GM21390 (cell line): ENCODE measurements at regions not wholly inside any gene's neighbourhood (a gene's known extent, or its start where the extent isn't known, plus 50 kb on each side); places are given as distances from the start of the nearest gene placed in this dataset.
"Not testable (repeated sequence)": the region's sequence is repeated elsewhere in the genome, so short reads cannot be mapped to it uniquely, and the experiment has no call there.

Experiments used
- ATAC-seq: cut with Tn5 transposase; IDR thresholded peaks from one replicate; pipeline ENCODE4 v1.9.1; 2021; ENCODE audit not compliant: unreplicated experiment

DNA sequence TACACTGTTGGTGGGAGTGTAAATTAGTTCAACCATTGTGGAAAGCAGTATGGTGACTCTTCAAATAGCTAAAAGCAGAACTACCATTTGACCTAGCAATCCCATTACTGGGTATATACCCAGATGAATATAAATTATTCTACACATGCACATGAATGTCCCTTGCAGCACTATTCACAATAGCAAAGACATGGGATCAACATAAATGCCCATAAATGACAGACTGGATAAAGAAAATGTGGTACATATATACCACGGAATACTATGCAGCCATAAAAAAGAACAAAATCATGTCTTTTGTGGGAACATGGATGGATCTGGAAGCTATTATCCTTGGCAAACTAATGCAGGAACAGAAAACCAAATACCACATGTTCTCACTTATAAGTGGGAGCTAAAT lies 282.8 kb upstream of the TGFBR2 start:
- ATAC-seq: not testable (repeated sequence)

DNA sequence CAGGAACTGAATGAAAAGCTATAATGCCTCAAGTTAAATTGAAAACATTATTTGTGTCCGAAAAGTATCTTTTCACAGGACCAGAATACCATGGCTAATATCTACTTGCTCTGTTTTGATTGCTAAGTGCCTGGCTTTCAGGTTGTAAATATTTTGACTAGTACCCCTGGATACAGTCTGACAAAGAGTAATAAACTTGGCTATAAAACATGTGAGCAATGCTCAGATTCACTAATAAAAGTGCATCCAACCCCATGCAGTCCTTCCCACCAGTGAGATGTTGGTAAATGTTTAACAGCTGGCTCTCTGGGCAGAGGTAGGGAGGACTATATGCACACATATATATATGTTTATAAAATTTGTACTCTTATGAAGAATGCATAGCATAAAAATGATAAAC lies 281.8 kb upstream of the TGFBR2 start:
- no peak for ATAC-seq

DNA sequence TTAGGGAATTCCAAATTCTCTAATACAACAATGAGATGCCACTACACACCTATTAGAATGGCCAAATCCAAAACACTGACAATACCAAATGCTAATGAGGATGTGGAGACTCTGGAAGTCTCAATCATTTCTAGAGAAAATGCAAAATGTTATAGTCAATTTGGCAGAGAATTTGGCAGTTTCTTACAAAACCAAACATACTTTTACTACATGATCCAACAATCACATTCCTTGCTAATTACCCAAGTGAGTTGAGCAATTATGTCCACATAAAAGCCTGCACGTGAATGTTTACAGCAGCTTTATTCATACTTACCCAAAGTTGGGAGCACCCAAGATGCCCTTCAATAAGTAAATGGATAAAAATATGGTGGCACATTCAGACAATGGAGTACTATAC lies 278.4 kb upstream of the TGFBR2 start:
- ATAC-seq: not testable (repeated sequence)

DNA sequence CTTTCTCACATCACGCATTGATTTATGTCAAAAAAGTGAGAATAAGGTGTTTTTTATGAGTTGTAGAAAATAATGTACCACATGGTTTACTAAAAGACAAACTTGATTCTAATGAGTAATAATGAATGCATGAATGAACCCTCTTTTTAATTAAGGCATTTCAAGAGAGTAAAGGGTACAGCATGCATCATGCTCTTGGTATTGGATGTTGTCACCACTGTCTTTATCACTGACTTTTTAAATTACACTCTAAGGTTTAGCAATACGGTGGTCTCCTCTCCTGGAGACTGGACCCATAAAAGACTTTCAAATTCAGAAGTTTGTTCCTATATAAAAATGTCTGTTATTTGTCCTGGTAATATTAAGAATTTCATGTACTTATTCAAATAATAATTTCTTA lies 277.5 kb upstream of the TGFBR2 start:
- not testable (repeated sequence) for ATAC-seq

DNA sequence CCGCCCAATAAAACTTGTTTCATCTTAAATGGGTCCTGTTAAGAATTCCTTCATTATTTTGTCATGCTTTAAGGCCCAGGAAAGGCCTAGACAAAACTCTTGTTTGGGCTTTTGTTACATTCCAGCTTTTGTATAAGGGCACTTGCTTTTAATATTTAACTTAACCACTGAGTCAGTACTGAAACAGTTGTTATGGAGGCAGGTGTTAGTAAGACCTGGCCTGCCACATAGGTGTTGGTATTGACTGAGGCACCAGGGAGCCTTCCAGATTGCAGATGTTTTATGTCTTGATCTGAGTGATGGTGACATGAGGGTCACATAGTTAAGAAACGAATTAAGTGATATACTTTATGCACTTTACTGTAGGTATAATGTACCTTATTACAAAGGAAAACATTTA lies 274.9 kb upstream of the TGFBR2 start:
- ATAC-seq: no peak

DNA sequence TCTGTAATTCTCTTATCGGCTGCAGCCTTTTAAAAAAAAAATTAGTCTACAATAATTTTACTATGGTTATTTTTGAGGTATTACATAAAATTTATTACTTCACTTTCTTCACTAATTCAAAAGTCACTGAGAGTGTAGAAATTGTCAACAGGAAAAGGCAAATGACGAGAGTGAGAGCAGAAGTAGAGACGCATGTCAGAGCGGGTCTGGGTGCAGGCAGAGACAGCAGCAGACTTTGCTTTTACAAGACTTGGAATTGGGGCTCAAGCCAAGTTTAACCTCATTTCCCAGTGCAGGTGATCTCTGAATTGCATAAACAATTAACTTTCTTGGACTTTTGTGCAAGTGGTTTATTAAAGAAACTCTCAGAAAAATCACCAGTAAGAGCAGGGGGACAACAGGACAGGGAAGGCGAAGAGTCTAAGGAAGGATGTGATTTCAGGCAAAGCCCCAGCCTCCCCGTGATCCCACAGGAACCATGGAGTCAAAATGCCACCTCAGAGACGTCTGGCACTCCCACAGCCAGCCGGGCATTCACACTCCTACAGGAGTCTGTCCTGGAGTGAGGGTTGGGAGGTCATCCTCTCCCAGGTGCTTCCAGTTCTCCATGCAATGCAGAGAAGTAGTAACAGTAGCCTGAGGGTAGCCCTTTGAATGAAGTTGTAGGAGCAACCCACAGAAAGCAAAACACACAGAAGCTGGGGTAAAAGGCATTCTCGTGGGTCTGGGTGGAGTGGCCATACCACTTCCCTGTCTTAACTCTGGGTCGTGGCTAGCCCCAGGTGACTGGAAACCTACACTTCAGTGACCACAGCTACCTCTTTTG lies 274.0 kb upstream of the TGFBR2 start:
- no peak for ATAC-seq

DNA sequence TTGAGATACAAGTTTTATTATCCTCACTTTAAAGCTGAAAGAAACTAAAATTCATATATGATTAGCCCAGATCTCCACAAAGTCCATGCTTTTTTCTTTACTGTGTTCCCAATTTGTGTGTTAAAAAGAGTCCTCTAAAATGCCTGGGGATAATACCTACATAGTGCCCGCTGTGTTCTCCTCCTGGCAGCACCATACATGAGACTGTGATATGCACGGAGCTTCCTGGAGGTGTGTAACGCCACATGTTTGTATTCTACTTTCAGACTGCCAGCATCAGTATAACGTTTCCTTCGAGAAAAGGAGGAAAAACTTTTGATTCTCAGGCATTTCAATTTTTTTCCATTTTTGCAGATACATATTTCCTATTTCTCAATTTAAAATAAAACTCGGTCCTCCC lies 273.3 kb upstream of the TGFBR2 start:
- ATAC-seq: no peak

DNA sequence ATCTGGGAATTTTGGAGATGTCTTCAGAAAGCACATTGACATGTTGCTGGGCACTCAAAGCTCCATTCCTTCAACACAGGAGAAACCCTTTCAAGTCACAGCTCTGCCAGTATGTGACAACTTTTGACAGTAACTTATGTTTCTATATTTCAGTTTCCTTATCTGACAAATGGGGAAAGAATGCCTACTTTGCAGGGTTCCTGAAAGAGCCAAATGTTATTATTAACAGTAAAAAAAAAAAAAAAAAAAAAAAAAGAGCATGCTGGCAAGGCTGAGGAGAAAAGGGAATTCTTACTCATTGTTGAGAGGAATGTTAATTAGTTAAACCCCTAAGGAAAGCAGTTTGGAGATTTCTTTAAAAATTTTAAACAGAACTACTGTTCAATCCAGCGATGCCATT lies 272.5 kb upstream of the TGFBR2 start:
- ATAC-seq: no peak

DNA sequence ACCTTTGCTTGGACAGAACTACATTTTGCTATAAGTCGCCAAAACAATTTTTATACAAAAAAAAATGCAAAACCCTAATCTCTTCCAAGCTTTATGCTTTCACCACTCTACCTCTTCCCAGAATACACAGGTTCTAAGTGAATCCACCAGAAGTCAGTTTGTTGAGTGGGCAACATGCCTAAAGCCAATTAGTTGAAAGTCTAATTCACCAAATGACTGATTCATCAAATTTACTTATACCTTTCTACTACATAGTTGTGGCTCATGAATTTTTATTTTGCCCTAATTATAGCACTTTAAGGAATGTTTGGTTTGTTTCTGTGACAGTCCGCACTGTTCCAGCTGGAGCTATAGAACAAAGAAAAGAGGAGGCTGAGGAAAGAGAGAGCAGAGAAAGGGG lies 265.9 kb upstream of the TGFBR2 start:
- no peak for ATAC-seq

DNA sequence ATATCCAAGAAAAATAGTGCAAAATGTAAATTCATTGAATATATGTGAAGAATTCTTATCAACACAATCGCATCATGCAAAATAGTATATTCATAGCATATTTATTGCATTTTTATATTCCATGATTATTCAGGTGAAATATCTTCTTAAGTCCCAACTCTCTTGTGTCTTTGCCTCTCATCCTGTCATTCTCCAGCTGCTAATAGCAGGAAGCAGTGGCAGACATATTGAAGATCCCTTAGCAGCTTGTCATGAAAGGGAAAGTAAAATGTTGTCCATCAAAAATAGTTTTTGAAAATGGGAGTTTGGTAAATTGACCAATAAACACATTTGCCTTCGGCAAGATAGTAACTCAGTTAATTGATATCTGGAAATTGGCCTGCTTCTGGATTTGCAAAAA lies 265.3 kb upstream of the TGFBR2 start:
- no peak for ATAC-seq

DNA sequence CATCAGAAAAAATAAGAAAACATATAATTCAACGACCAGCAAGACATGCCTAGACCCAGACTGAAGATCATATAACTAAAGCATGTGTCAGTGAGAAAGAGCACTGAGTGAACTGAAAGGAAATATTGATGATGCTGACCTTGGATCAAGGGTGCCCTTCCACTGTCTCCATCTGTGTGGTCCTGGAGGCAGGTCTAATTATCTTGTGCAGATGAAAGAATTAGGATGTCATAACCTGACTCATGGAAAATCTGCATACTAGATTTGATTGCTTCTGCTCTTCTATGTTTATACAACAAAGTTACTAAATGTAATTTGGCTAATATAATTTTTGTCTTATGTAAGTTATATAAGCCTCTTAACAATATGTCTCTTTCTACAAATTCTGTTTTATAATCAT lies 264.6 kb upstream of the TGFBR2 start:
- ATAC-seq: no peak

DNA sequence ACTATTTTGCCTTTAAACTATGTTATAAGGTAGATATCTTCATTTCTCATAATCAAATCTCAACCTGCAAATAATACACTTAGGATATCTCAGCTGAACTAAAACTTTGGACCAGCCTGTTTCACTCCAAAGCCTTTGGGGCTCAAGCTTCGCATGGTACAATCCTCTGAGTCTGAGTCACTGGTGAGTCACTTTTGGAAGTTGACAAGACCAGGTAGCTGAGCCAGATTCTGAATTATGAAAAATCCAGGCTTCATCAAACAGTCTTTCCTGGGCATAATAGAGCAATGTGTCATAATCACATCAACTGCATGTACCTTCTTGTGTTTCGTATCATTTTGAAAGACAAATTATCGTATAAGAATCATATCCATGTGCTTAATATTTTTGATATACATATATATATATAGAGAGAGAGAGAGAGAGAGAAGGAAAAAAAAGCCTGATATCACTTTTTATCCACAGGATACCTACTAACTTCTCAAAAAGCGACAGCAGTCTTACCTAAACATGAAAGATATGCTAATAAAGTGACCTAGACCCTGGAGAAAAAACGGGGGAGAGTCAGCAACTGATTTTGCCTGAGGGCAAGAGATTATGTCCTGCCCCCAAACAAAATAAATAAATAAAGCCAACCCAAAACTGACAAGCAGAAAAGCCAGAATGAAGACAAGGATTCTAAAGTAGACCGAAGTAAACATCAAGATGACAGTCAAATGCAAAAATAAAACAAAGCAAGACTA lies 263.9 kb upstream of the TGFBR2 start:
- ATAC-seq: no peak

DNA sequence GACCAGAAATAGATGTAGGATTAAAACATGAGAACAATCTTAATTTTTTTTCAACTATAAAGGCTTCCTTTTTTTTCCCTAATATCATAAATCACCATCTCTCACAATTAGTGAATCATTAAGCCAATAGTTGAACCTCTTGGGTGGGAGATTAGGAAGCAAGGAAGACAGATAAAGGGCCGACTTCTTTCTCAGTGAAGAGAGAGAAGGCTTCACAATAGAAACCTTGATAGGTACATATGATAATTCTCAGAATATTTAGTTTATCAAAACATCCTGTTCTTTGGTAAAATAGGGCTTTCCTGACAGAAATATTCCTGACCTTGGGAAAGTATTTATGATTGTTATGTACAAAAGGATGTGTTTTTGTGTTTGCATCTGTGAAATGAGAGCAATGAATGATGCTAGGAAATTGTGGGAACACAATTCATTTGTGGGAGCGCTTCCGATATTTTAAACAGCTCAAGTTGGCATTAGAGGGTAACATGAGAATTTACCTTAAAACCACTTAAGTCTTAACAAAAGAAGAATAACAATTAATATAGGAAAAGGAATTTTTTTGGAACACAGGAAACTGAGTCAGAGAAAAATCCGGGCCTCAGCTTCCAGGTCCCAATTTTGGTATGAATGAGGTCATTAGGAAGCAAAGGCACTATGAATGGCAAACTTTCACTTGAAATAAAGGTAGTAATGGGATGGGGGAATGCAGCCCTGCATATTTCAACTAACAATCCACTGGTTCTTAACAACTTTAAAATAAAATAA lies 263.2 kb upstream of the TGFBR2 start:
- ATAC-seq: no peak

DNA sequence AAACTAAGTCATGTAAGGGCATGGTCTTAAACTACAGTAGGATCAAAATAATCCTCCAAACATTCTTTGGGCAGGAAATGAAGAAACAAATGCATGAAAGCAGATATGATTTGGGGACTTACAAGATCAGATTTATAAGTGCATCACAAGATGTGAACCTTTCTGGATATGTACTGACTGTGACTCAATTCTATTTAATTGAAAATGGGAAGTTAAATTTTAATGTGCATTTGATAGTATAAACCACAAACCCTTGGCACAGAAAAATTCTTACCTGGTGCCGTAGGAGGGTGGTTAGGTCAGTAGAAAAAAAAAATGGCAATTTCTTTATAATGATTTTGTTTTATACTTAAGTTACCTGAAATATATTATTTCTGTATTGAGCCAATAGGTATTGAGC lies 262.5 kb upstream of the TGFBR2 start:
- no peak for ATAC-seq

DNA sequence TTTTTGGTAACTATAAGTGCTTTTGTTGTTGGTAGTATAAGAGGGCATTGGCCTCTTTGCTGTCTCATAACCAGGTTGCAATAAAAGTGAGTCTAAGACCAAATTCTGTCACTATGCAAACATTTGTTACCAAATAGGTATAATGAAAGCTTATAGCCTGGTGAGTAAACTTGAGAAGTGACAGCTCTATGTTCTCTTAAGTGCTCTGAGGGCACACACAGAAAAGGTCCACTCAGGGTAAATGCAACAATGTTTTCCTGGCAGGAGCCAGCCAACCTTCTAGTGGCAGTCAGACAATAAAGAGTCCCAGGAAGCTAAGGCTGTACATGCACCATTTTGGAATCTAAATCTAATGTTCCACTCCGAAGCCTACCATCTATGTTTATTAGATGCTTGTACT lies 262.1 kb upstream of the TGFBR2 start:
- ATAC-seq: no peak

DNA sequence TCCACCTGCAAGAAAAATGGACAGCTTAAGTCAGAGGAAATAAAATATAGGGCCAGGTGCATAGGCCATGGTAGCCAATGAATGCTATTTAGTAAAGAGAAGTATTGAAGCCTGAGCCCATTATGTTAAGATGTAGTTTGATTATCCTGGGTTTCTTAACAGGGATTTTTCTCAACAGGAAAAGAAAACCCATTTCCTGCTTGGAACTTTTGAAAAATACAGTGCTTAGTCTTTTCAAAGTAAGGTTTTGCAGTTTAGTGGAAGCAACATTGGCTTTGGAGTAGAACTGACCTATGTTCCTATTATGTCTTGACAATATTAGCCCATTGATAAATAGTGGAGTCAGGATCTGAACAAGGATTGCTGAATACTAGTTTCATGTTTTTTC lies 259.5 kb upstream of the TGFBR2 start:
- ATAC-seq: no peak

DNA sequence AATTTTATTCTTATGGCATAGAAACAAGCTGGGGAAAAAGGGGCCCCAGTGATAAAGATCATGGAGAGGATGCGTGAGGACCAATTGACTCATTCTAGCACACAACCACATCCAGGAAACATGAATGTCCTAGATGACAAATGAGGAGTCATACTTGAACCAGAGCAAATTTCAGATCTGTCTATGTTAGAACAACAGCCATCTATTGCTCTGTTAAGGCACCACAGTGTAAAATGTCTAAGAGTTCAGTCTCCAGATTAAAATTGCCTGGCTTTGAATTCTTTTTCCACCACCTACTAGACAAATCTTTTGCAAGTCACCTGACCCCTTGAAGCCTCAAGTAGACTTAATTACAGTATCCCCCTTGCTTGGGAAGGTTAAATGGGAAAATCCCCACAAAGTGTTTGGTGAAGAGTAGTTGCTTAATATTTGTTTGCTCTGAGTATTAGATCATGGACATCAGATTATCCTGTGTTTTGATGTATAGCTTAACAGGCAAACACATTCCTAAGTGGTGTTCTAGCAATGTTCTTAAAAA lies 258.7 kb upstream of the TGFBR2 start:
- peak; percentile 91 for ATAC-seq

DNA sequence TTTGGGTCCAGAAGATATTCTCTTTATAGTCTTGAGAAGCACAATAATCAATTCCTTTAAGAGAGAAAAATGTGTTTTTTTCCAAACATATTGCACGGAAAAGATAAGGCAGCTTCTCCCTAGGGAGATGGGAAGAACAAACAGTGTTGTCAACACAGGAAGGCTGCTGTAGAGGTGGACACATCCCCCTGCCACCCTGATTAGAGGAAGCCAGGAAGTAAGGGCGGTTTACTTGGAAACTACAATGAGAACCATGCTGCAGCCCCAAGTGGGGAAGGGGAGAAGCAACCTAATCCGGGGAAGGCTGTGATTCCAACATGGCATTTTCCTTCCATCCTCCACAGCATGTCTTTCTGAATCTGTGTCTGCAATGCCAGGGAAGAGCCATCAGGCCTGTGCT lies 256.9 kb upstream of the TGFBR2 start:
- no peak for ATAC-seq

DNA sequence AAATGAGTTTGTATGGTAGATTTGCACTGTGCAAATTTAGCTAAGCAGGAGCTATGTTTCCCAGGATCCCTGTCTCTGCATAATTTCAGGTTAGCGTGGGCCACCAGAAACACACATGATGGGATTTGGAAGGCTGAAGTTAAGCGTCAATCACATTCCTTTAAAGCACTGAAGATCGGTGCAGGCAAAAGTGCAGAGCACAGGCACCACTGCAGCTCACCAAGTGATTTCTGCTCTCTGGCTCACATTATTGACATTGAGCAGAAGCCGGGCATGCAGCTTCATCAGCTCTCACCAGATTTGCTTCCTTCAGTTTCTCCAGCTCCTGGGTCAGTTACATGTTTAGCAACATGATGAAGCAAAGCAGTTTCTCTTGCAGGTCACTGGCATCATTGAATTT lies 256.4 kb upstream of the TGFBR2 start:
- ATAC-seq: no peak

DNA sequence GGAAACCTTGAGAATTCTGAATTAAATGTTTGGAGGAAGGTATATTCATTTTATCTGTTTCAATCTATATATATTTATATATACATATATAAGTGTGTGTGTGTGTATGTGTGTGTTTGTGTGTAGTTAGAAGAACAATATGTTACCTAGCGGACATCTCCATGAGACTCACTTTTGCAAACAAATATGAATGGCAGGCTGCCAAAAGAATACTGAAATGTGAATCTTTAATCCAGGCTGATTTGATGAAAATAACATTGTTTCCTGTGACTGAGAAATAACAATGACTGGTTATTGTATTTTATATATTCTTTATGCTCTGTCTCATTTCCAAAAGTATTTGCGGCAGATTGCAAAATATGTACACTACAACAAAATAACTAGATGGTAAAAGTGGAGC lies 255.5 kb upstream of the TGFBR2 start:
- ATAC-seq: no peak
